ENCODE measurements at regions not wholly inside any gene's neighbourhood (a gene's known extent, or its start where the extent isn't known, plus 50 kb on each side); places are given as distances from the start of the nearest gene placed in this dataset.
A peak's percentile ranks its signal among the peaks of the same experiment; 100 is the strongest.

DNA sequence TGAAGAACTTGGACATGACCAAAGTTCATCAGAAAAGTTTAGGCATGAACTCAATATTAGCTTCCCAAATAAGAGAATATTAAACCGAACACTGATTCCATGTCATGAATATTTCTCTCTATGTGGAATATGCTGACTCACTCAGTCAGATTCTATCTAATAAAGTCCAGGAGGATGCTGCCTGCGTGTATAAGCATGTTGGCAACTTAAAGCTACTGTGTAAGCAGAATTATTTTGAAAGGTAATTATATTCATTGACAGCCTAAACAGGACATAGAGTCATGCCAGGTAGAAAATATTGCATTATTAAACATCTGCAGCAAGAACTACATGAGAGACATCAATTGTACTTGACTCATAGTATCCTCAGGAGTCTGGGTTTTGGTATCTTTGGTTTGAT, 367.9 kb upstream of the SPOCK3 start:
- Histone ChIP-seq H3K9me3 (replicated peaks; ENCODE audit: low read length) (no peaks in the 10 kb centered on the region), H3K4me2 (ENCODE audit: low read length) (no peak overlapping the region), H3K27me3 (ENCODE audit: control insufficient read depth, insufficient read depth, low read length) (no peaks in the 10 kb centered on the region), H3K4me1 (ENCODE audit: control insufficient read depth, insufficient read depth, low read length) (no peaks in the 10 kb centered on the region), H3K4me3 (ENCODE audit: low read length) (no peak overlapping the region), H3K9ac (ENCODE audit: low read depth, low read length) (no peak overlapping the region), H3K36me3 (ENCODE audit: insufficient read depth, low read length) (no peaks in the 10 kb centered on the region)

GRCh38 chr4:167606551-167606950, 372.3 kb upstream of the SPOCK3 start:
- Histone ChIP-seq H3K27me3 (ENCODE audit: control insufficient read depth, insufficient read depth, low read length) (no peaks in the 10 kb centered on the region), H3K36me3 (ENCODE audit: insufficient read depth, low read length) (no peaks in the 10 kb centered on the region), H3K4me1 (ENCODE audit: control insufficient read depth, insufficient read depth, low read length) (no peaks in the 10 kb centered on the region), H3K4me2 (ENCODE audit: low read length) (no peak overlapping the region), H3K9ac (ENCODE audit: low read depth, low read length) (no peak overlapping the region), H3K4me3 (ENCODE audit: low read length) (no peak overlapping the region), H3K9me3 (replicated peaks; ENCODE audit: low read length) (no peaks in the 10 kb centered on the region)

GRCh38 chr4:167613381-167613780, 379.1 kb upstream of the SPOCK3 start:
- H3K9ac ChIP-seq (ENCODE audit: low read depth, low read length) = no peak overlapping the region
- H3K4me3 ChIP-seq (ENCODE audit: low read length) = no peak overlapping the region
- no peaks in the 10 kb centered on the region for H3K4me1 ChIP-seq (ENCODE audit: control insufficient read depth, insufficient read depth, low read length)
- H3K36me3 ChIP-seq (ENCODE audit: insufficient read depth, low read length) = no peaks in the 10 kb centered on the region
- no peaks in the 10 kb centered on the region for H3K27me3 ChIP-seq (ENCODE audit: control insufficient read depth, insufficient read depth, low read length)
- H3K4me2 ChIP-seq (ENCODE audit: low read length) = no peak overlapping the region
- H3K9me3 ChIP-seq (replicated peaks; ENCODE audit: low read length) = no peaks in the 10 kb centered on the region

DNA sequence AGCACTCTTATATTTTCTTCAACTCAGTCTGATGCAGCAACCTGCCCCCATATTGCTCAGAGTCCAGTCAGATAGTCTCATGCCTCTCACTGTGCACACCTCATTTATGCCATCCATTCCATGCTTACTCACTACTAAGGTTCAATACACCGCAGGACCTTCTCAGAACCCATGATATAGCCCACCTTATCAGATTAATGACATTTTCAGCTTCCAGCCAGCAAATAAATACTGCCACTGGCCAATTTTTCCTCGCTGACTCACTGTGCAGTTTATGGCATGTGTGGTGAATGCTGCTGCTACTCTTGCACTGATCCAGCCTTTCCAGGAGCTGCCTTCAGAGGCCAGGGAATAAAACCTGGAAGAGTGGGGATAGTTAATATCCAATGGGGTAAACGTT, 380.6 kb upstream of the SPOCK3 start:
- Histone ChIP-seq H3K4me3 (ENCODE audit: low read length) (no peak overlapping the region), H3K27me3 (ENCODE audit: control insufficient read depth, insufficient read depth, low read length) (no peaks in the 10 kb centered on the region), H3K36me3 (ENCODE audit: insufficient read depth, low read length) (no peaks in the 10 kb centered on the region), H3K4me1 (ENCODE audit: control insufficient read depth, insufficient read depth, low read length) (no peaks in the 10 kb centered on the region), H3K9ac (ENCODE audit: low read depth, low read length) (no peak overlapping the region), H3K9me3 (replicated peaks; ENCODE audit: low read length) (no peaks in the 10 kb centered on the region), H3K4me2 (ENCODE audit: low read length) (no peak overlapping the region)

GRCh38 chr4:167616476-167616875, 382.2 kb upstream of the SPOCK3 start:
- Histone ChIP-seq H3K9ac (ENCODE audit: low read depth, low read length) (no peak overlapping the region), H3K4me3 (ENCODE audit: low read length) (no peak overlapping the region), H3K4me2 (ENCODE audit: low read length) (no peak overlapping the region), H3K4me1 (ENCODE audit: control insufficient read depth, insufficient read depth, low read length) (no peaks in the 10 kb centered on the region), H3K36me3 (ENCODE audit: insufficient read depth, low read length) (no peaks in the 10 kb centered on the region), H3K27me3 (ENCODE audit: control insufficient read depth, insufficient read depth, low read length) (no peaks in the 10 kb centered on the region), H3K9me3 (replicated peaks; ENCODE audit: low read length) (no peaks in the 10 kb centered on the region)

GRCh38 chr4:167622481-167623240, 388.4 kb upstream of the SPOCK3 start:
- Histone ChIP-seq H3K4me1 (ENCODE audit: control insufficient read depth, insufficient read depth, low read length) (no peaks in the 10 kb centered on the region), H3K9ac (ENCODE audit: low read depth, low read length) (no peak overlapping the region), H3K4me2 (ENCODE audit: low read length) (no peak overlapping the region), H3K36me3 (ENCODE audit: insufficient read depth, low read length) (no peaks in the 10 kb centered on the region), H3K4me3 (ENCODE audit: low read length) (no peak overlapping the region), H3K27me3 (ENCODE audit: control insufficient read depth, insufficient read depth, low read length) (no peaks in the 10 kb centered on the region), H3K9me3 (replicated peaks; ENCODE audit: low read length) (no peaks in the 10 kb centered on the region)

GRCh38 chr4:167623241-167623572, 388.9 kb upstream of the SPOCK3 start:
- Histone ChIP-seq H3K4me2 (ENCODE audit: low read length) (no peak overlapping the region), H3K4me3 (ENCODE audit: low read length) (no peak overlapping the region), H3K27me3 (ENCODE audit: control insufficient read depth, insufficient read depth, low read length) (no peaks in the 10 kb centered on the region), H3K9ac (ENCODE audit: low read depth, low read length) (no peak overlapping the region), H3K36me3 (ENCODE audit: insufficient read depth, low read length) (no peaks in the 10 kb centered on the region), H3K4me1 (ENCODE audit: control insufficient read depth, insufficient read depth, low read length) (no peaks in the 10 kb centered on the region), H3K9me3 (replicated peaks; ENCODE audit: low read length) (no peaks in the 10 kb centered on the region)

DNA sequence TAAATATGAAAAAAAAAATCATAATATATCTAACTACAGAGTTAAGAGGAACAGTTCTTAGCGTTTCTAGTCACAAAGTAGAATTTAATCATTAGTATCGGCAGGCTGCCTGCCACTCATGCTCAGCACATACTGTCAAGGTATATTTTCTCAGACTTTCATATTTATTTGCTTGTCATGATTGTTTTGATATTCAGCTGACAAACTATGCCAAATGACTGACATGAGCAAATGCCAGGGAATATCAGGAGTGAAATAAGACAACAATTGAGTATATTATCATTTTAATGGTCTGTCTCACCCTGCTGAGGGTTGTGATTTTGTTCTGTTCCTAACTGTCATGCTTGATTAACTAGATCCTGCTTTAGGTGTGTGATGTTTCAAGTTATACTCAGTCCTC, 395.0 kb upstream of the SPOCK3 start:
- Histone ChIP-seq H3K4me2 (ENCODE audit: low read length) (no peak overlapping the region), H3K27me3 (ENCODE audit: control insufficient read depth, insufficient read depth, low read length) (no peaks in the 10 kb centered on the region), H3K9ac (ENCODE audit: low read depth, low read length) (no peak overlapping the region), H3K4me3 (ENCODE audit: low read length) (no peak overlapping the region), H3K36me3 (ENCODE audit: insufficient read depth, low read length) (no peaks in the 10 kb centered on the region), H3K9me3 (replicated peaks; ENCODE audit: low read length) (no peaks in the 10 kb centered on the region), H3K4me1 (ENCODE audit: control insufficient read depth, insufficient read depth, low read length) (no peaks in the 10 kb centered on the region)

GRCh38 chr4:167642250-167642649, 408.0 kb upstream of the SPOCK3 start:
- no peak overlapping the region for H3K4me3 ChIP-seq (ENCODE audit: low read length)
- no peaks in the 10 kb centered on the region for H3K9me3 ChIP-seq (replicated peaks; ENCODE audit: low read length)
- no peak overlapping the region for H3K4me2 ChIP-seq (ENCODE audit: low read length)
- H3K9ac ChIP-seq (ENCODE audit: low read depth, low read length) = no peak overlapping the region
- H3K27me3 ChIP-seq (ENCODE audit: control insufficient read depth, insufficient read depth, low read length) = no peaks in the 10 kb centered on the region
- H3K4me1 ChIP-seq (ENCODE audit: control insufficient read depth, insufficient read depth, low read length) = no peaks in the 10 kb centered on the region
- no peaks in the 10 kb centered on the region for H3K36me3 ChIP-seq (ENCODE audit: insufficient read depth, low read length)

GRCh38 chr4:167645358-167645757, 411.1 kb upstream of the SPOCK3 start:
- no peaks in the 10 kb centered on the region for H3K36me3 ChIP-seq (ENCODE audit: insufficient read depth, low read length)
- no peaks in the 10 kb centered on the region for H3K27me3 ChIP-seq (ENCODE audit: control insufficient read depth, insufficient read depth, low read length)
- H3K9me3 ChIP-seq (replicated peaks; ENCODE audit: low read length) = no peaks in the 10 kb centered on the region
- H3K4me1 ChIP-seq (ENCODE audit: control insufficient read depth, insufficient read depth, low read length) = no peaks in the 10 kb centered on the region
- no peak overlapping the region for H3K4me3 ChIP-seq (ENCODE audit: low read length)
- H3K4me2 ChIP-seq (ENCODE audit: low read length) = no peak overlapping the region
- no peak overlapping the region for H3K9ac ChIP-seq (ENCODE audit: low read depth, low read length)

GRCh38 chr4:167652267-167652666, 418.0 kb upstream of the SPOCK3 start:
- no peaks in the 10 kb centered on the region for H3K36me3 ChIP-seq (ENCODE audit: insufficient read depth, low read length)
- H3K9ac ChIP-seq (ENCODE audit: low read depth, low read length) = no peak overlapping the region
- no peaks in the 10 kb centered on the region for H3K4me1 ChIP-seq (ENCODE audit: control insufficient read depth, insufficient read depth, low read length)
- H3K27me3 ChIP-seq (ENCODE audit: control insufficient read depth, insufficient read depth, low read length) = no peaks in the 10 kb centered on the region
- H3K9me3 ChIP-seq (replicated peaks; ENCODE audit: low read length) = no peaks in the 10 kb centered on the region
- no peak overlapping the region for H3K4me2 ChIP-seq (ENCODE audit: low read length)
- H3K4me3 ChIP-seq (ENCODE audit: low read length) = no peak overlapping the region

- Histone ChIP-seq H3K27me3 (ENCODE audit: control insufficient read depth, insufficient read depth, low read length) (no peaks in the 10 kb centered on the region), H3K36me3 (ENCODE audit: insufficient read depth, low read length) (no peaks in the 10 kb centered on the region), H3K4me3 (ENCODE audit: low read length) (peak overlapping the region; percentile 68), H3K4me2 (ENCODE audit: low read length) (peak overlapping the region; percentile 68), H3K9me3 (replicated peaks; ENCODE audit: low read length) (no peaks in the 10 kb centered on the region), H3K9ac (ENCODE audit: low read depth, low read length) (peak overlapping the region; percentile 57), H3K4me1 (ENCODE audit: control insufficient read depth, insufficient read depth, low read length) (no peaks in the 10 kb centered on the region)
Observed at GRCh38 chr4:167688660-167689142, 403.6 kb upstream of the ANXA10 start.
